ENCODE measurements at regions not wholly inside any gene's neighbourhood (a gene's known extent, or its start where the extent isn't known, plus 50 kb on each side); places are given as distances from the start of the nearest gene placed in this dataset.

DNA sequence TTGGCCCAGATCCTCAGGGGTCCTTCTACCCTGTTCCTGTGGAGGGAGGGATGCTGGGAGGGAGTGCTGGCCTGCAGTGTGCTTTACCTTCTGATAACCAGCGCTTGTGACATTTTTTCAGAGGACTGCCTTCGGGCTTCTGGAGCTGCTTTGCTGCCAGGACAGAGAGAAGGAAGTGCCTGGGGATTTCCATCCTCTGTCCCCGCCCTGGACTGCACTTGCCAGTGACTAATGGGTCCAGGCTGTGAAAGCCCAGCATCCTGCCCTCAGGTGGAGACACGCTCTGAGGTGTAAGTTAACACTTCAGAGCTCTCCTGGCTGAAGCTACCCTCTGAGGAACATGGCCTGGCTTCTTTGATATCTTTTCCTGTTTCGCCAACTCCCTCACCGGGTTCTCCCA is 158.7 kb upstream of the SYT13 start:
- DNase-seq (ENCODE audit: low read depth): no peak
- in situ Hi-C loops (cut with HindIII; ENCODE audit: low sequenced_read_pairs): no loop called here
- no peak overlapping the region for H3K4me3 ChIP-seq (ENCODE audit: low read depth, low read length)
- TF ChIP-seq CTCF (IDR thresholded peaks at IDR 0.05; ENCODE audit: low read depth, low read length, missing control alignments): no peak

DNA sequence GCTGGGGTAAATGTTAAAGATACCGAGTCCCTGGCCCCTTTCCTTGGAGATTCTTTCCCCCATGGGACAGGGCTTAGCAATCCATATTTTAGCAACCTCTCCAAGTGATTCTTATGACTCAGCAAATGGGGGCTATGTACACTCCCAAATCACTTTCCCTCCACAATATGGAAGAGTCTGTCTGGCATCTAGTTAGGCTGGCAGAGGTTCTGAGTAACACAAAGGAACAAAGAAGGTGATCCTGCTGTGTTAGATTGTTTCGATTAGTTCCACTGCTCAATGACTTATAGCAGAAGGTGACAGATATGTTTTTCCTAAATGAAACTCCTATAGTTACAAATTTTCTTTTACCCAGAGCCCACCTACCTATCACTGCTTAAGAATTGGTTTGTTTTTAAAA is 154.0 kb upstream of the SYT13 start:
- TF ChIP-seq CTCF (IDR thresholded peaks at IDR 0.05; ENCODE audit: low read depth, low read length, missing control alignments): no peak
- H3K4me3 ChIP-seq (ENCODE audit: low read depth, low read length): no peak overlapping the region
- DNase-seq (ENCODE audit: low read depth): no peak
- in situ Hi-C loops (cut with HindIII; ENCODE audit: low sequenced_read_pairs): no loop called here

DNA sequence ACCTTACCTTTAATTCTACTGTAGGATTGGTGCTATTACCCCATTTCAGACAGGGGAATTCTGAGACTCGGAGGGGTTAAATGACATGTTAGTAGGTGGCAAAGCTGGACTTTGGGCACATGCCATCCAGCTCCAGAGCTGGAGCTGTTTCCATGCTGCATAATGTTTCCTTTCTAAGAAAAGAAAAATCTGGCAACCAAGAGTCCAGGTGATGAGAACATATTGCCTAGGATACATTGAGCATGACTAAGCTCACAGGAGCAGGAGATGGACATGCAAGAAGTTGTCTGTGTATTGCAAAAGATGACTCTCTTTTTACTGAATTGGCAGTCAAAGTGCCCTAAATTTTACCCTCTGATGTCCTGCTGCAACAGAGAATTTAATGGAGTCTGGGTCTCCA is 150.8 kb upstream of the SYT13 start:
- no peak overlapping the region for H3K4me3 ChIP-seq (ENCODE audit: low read depth, low read length)
- no peak for DNase-seq (ENCODE audit: low read depth)
- in situ Hi-C loops (cut with HindIII; ENCODE audit: low sequenced_read_pairs): no loop called here
- no peak for TF ChIP-seq CTCF (IDR thresholded peaks at IDR 0.05; ENCODE audit: low read depth, low read length, missing control alignments)

DNA sequence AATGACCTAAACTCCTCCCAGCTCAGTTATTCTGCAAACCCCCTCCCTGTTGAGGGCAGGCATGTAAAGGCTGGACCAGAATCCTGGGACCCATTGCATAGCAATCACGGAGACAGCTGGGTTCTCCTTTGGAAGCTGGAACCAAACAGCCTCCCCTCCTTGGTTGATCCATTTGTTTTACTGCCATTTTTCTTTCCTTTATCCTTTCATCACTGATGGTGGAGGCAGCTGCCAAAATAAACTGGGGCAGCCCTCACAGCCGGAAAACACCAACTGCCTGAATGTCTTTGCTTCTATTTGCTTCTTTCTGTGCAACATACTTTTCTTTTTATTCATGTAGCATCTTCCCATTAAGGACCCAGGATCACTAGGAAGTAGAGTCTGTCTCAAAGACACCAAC is 150.0 kb upstream of the SYT13 start:
- no peak for TF ChIP-seq CTCF (IDR thresholded peaks at IDR 0.05; ENCODE audit: low read depth, low read length, missing control alignments)
- DNase-seq (ENCODE audit: low read depth): no peak
- no peak overlapping the region for H3K4me3 ChIP-seq (ENCODE audit: low read depth, low read length)
- in situ Hi-C loops (cut with HindIII; ENCODE audit: low sequenced_read_pairs): no loop called here

DNA sequence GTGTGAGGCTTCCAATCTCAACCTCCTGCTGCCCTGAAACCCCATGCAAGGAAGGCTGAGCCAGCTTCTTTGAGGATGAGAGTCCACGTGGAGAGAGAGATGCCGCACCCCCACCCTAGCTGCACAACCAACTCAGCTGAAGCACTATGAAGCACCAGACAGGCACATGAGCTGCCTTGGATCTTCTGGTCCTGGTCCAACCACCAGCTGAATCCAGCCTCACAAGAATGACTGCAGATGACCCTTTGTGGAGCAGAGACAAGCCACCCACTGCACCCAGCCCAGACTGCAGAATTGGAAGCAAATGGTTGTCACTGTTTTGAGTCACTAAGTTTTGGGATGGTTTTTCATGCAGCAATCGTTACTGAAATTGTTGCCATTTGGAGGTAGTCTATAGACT is 149.6 kb upstream of the SYT13 start:
- no peak for DNase-seq (ENCODE audit: low read depth)
- no peak for TF ChIP-seq CTCF (IDR thresholded peaks at IDR 0.05; ENCODE audit: low read depth, low read length, missing control alignments)
- no peak overlapping the region for H3K4me3 ChIP-seq (ENCODE audit: low read depth, low read length)
- in situ Hi-C loops (cut with HindIII; ENCODE audit: low sequenced_read_pairs): no loop called here

GRCh38 chr11:45432910-45433309 is 146.8 kb upstream of the SYT13 start:
- no peak overlapping the region for H3K4me3 ChIP-seq (ENCODE audit: low read depth, low read length)
- no peak for TF ChIP-seq CTCF (IDR thresholded peaks at IDR 0.05; ENCODE audit: low read depth, low read length, missing control alignments)
- in situ Hi-C loops (cut with HindIII; ENCODE audit: low sequenced_read_pairs): no loop called here
- no peak for DNase-seq (ENCODE audit: low read depth)

- DNase-seq (ENCODE audit: low read depth): no peak
- in situ Hi-C loops (cut with HindIII; ENCODE audit: low sequenced_read_pairs): no loop called here
- no peak overlapping the region for H3K4me3 ChIP-seq (ENCODE audit: low read depth, low read length)
- no peak for TF ChIP-seq CTCF (IDR thresholded peaks at IDR 0.05; ENCODE audit: low read depth, low read length, missing control alignments)
Measured at GRCh38 chr11:45432100-45432499, 146.0 kb upstream of the SYT13 start.
